ENCODE measurements at regions not wholly inside any gene's neighbourhood (a gene's known extent, or its start where the extent isn't known, plus 50 kb on each side); places are given as distances from the start of the nearest gene placed in this dataset.

DNA sequence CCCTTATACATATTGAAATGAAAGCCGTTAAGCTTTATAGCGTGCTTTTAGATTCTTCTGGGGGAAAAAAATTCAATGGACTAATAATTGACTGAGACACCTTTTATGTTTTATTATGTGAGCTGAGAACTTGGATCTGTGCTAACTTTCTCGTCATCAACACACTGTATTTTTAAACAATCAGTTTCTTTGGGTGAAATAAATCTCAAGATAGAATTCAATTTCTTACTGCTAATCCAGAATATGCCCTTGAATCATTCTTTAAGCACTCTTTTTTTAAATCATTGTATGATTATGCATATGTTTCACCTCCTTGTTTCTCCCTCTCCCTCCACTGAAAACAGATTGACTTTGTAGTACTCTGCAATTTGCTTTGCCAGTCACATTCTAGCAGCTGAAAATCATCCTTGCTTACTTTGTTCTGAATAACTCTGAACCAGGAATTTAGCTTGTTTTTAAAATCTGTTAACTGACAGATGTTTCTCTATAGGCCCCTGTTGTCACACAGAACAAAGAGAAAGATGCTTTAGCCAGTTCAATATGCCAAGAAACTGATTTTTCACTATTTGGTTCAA, 81.5 kb downstream of the SLIT2 start:
- Mint-ChIP-seq H3K36me3 (ENCODE audit: low read depth) (no peaks in the 10 kb centered on the region), H3K27me3 (no peaks in the 10 kb centered on the region), H3K4me1 (no peaks in the 10 kb centered on the region), H3K27ac (no peak overlapping the region), H3K9me3 (no peaks in the 10 kb centered on the region), H3K4me3 (no peak overlapping the region)
- POLR2A ChIA-PET = no interaction called here
- CTCF ChIA-PET = no interaction called here
- DNase-seq = no peak

GRCh38 chr4:20337261-20337664, 85.6 kb downstream of the SLIT2 start:
- H3K27ac Mint-ChIP-seq = no peak overlapping the region
- H3K4me1 Mint-ChIP-seq = no peaks in the 10 kb centered on the region
- H3K27me3 Mint-ChIP-seq = no peaks in the 10 kb centered on the region
- no peak for DNase-seq
- H3K36me3 Mint-ChIP-seq (ENCODE audit: low read depth) = no peaks in the 10 kb centered on the region
- H3K4me3 Mint-ChIP-seq = no peak overlapping the region
- no peaks in the 10 kb centered on the region for H3K9me3 Mint-ChIP-seq
- ChIA-PET CTCF (no interaction called here), POLR2A (no interaction called here)

- no peaks in the 10 kb centered on the region for H3K27me3 Mint-ChIP-seq
- no peaks in the 10 kb centered on the region for H3K4me1 Mint-ChIP-seq
- no peaks in the 10 kb centered on the region for H3K36me3 Mint-ChIP-seq (ENCODE audit: low read depth)
- H3K9me3 Mint-ChIP-seq = no peaks in the 10 kb centered on the region
- CTCF ChIA-PET = no interaction called here
- no peak for DNase-seq
- no peak overlapping the region for H3K4me3 Mint-ChIP-seq
- POLR2A ChIA-PET = no interaction called here
- no peak overlapping the region for H3K27ac Mint-ChIP-seq
These were observed 87.1 kb downstream of the SLIT2 start for GRCh38 chr4:20338841-20339240.

- Mint-ChIP-seq H3K27me3 (no peaks in the 10 kb centered on the region), H3K4me3 (no peak overlapping the region), H3K27ac (no peak overlapping the region), H3K9me3 (no peaks in the 10 kb centered on the region), H3K36me3 (ENCODE audit: low read depth) (no peaks in the 10 kb centered on the region), H3K4me1 (no peaks in the 10 kb centered on the region)
- ChIA-PET CTCF (no interaction called here), POLR2A (no interaction called here)
- no peak for DNase-seq
These were observed 89.5 kb downstream of the SLIT2 start for GRCh38 chr4:20341134-20341738.

DNA sequence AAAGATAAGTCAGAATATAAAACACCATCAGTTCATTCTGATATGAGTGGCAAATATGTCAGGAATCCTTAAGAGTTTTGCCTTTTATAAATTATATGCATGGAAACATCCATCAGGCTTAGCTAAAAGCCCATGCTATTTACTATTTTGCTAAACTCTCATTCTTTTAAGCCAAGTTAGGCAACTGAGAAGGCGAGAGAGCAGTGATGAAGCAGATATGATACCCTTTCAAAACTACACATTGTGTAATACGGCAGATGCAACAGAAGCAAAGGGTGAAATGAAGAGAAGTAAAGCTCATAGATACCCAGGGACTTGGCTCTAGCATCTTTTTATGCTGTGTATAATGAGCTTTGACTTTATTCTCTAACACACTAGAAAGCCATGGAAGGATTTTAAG, 95.8 kb downstream of the SLIT2 start:
- Mint-ChIP-seq H3K36me3 (ENCODE audit: low read depth) (no peaks in the 10 kb centered on the region), H3K4me3 (no peak overlapping the region), H3K4me1 (no peaks in the 10 kb centered on the region), H3K27ac (no peak overlapping the region), H3K27me3 (no peaks in the 10 kb centered on the region), H3K9me3 (no peaks in the 10 kb centered on the region)
- ChIA-PET POLR2A (no interaction called here), CTCF (no interaction called here)
- DNase-seq = no peak

- CTCF ChIA-PET = no interaction called here
- no peak for DNase-seq
- no peak overlapping the region for H3K4me3 Mint-ChIP-seq
- no peaks in the 10 kb centered on the region for H3K36me3 Mint-ChIP-seq (ENCODE audit: low read depth)
- no peaks in the 10 kb centered on the region for H3K9me3 Mint-ChIP-seq
- H3K27ac Mint-ChIP-seq = no peak overlapping the region
- H3K27me3 Mint-ChIP-seq = no peaks in the 10 kb centered on the region
- H3K4me1 Mint-ChIP-seq = no peaks in the 10 kb centered on the region
- POLR2A ChIA-PET = no interaction called here
These were observed 96.7 kb downstream of the SLIT2 start for GRCh38 chr4:20348411-20348810.

GRCh38 chr4:20351360-20352162, 99.9 kb downstream of the SLIT2 start:
- ChIA-PET POLR2A (no interaction called here), CTCF (no interaction called here)
- H3K4me3 Mint-ChIP-seq = no peak overlapping the region
- H3K4me1 Mint-ChIP-seq = no peaks in the 10 kb centered on the region
- H3K27ac Mint-ChIP-seq = no peak overlapping the region
- DNase-seq = no peak
- no peaks in the 10 kb centered on the region for H3K27me3 Mint-ChIP-seq
- H3K36me3 Mint-ChIP-seq (ENCODE audit: low read depth) = no peaks in the 10 kb centered on the region
- no peaks in the 10 kb centered on the region for H3K9me3 Mint-ChIP-seq

DNA sequence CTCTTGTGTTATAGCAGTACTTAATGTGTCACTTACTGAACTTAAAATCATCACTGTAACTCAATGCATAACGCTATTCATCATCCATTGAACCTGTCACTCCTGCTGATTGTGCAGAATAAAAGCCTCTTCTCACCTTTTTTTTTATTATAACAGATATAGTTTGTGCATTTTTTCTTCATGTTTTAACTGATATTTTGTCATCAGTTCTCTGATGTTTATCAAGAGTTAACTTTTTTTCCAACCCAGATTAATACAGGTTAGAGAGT, 100.4 kb downstream of the SLIT2 start:
- no peaks in the 10 kb centered on the region for H3K4me1 Mint-ChIP-seq
- H3K9me3 Mint-ChIP-seq = no peaks in the 10 kb centered on the region
- H3K36me3 Mint-ChIP-seq (ENCODE audit: low read depth) = no peaks in the 10 kb centered on the region
- H3K27ac Mint-ChIP-seq = no peak overlapping the region
- no peak for DNase-seq
- no peaks in the 10 kb centered on the region for H3K27me3 Mint-ChIP-seq
- ChIA-PET POLR2A (no interaction called here), CTCF (no interaction called here)
- H3K4me3 Mint-ChIP-seq = no peak overlapping the region

DNA sequence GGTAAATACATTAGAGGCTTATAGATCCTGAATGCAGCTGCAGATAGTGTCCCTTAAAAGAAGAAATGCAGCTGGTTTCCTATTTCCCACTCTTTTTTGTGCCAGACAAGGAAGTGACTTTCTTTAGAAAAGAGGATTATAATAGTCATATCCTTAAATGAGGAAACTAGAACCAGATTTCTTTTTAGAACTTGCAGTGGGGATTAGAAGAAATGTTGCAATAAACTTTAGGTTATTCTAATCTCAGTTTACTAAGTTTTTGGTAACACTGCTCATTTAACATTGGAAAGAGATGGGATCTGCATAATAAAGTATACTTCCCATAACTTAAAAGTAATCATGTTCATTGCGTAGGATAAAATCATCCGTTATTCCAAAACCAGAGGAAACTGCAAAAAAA, 101.9 kb downstream of the SLIT2 start:
- DNase-seq = no peak
- Mint-ChIP-seq H3K4me1 (no peaks in the 10 kb centered on the region), H3K4me3 (no peak overlapping the region), H3K27ac (no peak overlapping the region), H3K9me3 (no peaks in the 10 kb centered on the region), H3K36me3 (ENCODE audit: low read depth) (no peaks in the 10 kb centered on the region), H3K27me3 (no peaks in the 10 kb centered on the region)
- POLR2A ChIA-PET = no interaction called here
- CTCF ChIA-PET = no interaction called here

DNA sequence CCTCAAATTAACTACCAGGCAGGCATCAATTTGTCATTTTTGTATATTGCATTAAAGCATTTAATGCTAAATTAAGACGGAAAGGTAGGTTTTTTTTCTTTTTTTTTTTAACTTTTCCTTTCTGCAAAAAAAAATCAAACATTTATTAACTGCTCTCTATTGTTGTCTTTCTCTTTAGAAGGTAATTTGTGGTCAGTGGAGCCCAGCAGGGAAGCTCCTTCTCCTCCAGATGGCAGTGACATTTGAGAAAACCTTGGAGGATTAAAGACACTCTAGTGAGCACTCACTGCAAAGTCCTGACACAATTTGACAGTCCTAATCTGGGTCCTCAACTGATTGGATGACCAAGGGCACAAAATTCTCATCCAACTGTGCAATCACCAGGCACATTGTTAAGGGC, 102.4 kb downstream of the SLIT2 start:
- POLR2A ChIA-PET = no interaction called here

DNA sequence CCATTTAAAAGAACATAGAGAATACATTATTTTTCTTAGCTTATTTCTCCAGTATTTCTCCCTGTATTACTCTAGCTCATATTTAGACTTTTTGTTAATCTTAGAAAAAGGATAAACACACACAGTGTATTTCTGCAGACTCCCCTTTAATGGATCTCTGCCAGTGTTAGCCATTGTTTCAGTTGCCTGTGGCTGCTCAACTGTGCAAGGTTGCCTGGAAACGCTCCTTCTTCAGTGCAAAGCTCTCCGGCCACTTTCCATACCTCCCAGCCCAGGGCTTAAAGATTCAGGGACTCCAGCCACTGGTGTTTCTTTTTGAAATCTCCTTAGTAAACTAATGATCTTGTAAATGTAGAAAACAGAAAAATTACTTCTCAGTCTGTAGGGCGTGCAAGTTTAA, 104.9 kb downstream of the SLIT2 start:
- DNase-seq = no peak
- Mint-ChIP-seq H3K27me3 (no peaks in the 10 kb centered on the region), H3K9me3 (no peaks in the 10 kb centered on the region), H3K4me1 (no peaks in the 10 kb centered on the region), H3K4me3 (no peak overlapping the region), H3K36me3 (ENCODE audit: low read depth) (no peaks in the 10 kb centered on the region), H3K27ac (no peak overlapping the region)
- POLR2A ChIA-PET = no interaction called here
- CTCF ChIA-PET = no interaction called here

More for the DNA sequence above, 102.4 kb downstream of the SLIT2 start:
- Mint-ChIP-seq H3K27me3 (no peaks in the 10 kb centered on the region), H3K9me3 (no peaks in the 10 kb centered on the region), H3K4me1 (no peaks in the 10 kb centered on the region), H3K4me3 (no peak overlapping the region), H3K27ac (no peak overlapping the region), H3K36me3 (ENCODE audit: low read depth) (no peaks in the 10 kb centered on the region)
- CTCF ChIA-PET = no interaction called here
- DNase-seq = no peak

DNA sequence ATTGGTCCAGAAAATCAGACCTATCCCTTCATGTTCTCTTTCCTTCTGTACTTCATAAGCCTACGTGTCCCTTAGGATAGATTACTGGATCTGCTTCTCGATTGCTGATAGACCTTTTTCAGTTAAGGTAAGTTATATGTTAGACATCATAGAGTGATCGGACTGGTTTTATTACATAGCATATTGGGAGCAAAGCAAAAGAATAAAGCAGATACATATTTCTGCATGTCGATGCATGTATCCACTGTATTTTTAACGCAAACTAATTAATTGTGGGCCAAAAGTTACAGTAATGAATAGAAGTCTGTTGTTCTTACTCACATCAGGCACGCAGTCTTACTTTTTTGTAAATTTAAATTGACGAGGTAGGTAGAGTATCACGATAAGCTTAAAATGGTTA, 106.4 kb downstream of the SLIT2 start:
- CTCF ChIA-PET = no interaction called here
- Mint-ChIP-seq H3K4me3 (no peak overlapping the region), H3K27me3 (no peaks in the 10 kb centered on the region), H3K27ac (no peak overlapping the region), H3K9me3 (no peaks in the 10 kb centered on the region), H3K36me3 (ENCODE audit: low read depth) (no peaks in the 10 kb centered on the region), H3K4me1 (no peaks in the 10 kb centered on the region)
- DNase-seq = no peak
- POLR2A ChIA-PET = no interaction called here

DNA sequence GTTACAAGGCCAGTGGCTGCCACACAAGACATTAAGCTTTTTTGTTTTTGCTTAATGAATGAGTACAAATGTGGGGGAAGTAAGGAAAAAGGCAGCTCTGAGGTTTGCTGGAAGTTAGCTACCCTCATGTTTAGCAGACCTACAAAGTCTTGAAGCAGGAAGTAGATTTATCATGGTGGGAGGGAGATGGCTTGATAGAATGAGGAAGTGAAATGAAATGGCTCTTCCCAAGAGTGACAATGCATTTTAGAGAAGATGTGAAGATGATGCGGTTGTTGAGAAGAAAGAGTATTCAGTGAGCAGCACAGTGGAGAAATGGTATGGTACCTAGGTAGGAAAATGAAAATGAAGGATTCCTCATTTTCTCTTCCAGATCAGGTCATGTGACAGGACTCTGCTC, 108.0 kb downstream of the SLIT2 start:
- H3K36me3 Mint-ChIP-seq (ENCODE audit: low read depth) = no peaks in the 10 kb centered on the region
- POLR2A ChIA-PET = no interaction called here
- no peak overlapping the region for H3K27ac Mint-ChIP-seq
- DNase-seq = no peak
- no peaks in the 10 kb centered on the region for H3K4me1 Mint-ChIP-seq
- H3K27me3 Mint-ChIP-seq = no peaks in the 10 kb centered on the region
- no peak overlapping the region for H3K4me3 Mint-ChIP-seq
- CTCF ChIA-PET = interaction anchor here (0.6 kb wide), 2 partner anchors 68 to 335 kb away, joined by 3 read pairs; no protein-coding TSS in a partner anchor
- H3K9me3 Mint-ChIP-seq = no peaks in the 10 kb centered on the region

DNA sequence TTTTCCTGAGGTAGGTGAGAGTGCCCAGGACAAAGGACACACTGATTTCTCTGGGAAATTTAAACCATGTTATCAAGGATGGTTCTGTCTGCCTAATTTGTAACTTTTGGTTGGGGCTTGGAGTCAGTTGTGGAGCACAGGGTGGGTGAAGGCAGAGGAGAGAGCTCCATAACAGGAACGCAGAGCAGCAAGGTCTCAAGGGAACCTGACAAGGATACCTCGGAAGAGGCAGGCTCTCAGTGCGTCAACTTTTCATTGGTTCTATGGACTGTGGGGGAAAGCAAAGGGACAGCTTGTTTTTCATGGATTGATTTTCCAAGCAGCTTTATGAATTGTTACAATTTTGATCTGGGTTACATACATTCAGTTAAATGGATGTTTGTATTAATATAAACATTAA, 110.4 kb downstream of the SLIT2 start:
- ChIA-PET CTCF (no interaction called here), POLR2A (no interaction called here)
- DNase-seq = no peak
- H3K27me3 Mint-ChIP-seq = no peaks in the 10 kb centered on the region
- no peak overlapping the region for H3K4me3 Mint-ChIP-seq
- no peaks in the 10 kb centered on the region for H3K4me1 Mint-ChIP-seq
- no peaks in the 10 kb centered on the region for H3K9me3 Mint-ChIP-seq
- no peaks in the 10 kb centered on the region for H3K36me3 Mint-ChIP-seq (ENCODE audit: low read depth)
- no peak overlapping the region for H3K27ac Mint-ChIP-seq

Data from activated CD4-positive, alpha-beta T cell treated with anti-CD3 and anti-CD28 coated beads, Interleukin-2, amount 10 ng/mL, durations not matched to agents 7 days and 5 days (primary cell).